Gastrocnemius medialis (tissue), 4 donors: ENCODE measurements at regions not wholly inside any gene's neighbourhood (a gene's known extent, or its start where the extent isn't known, plus 50 kb on each side); places are given as distances from the start of the nearest gene placed in this dataset.
"Not testable (repeated sequence)": the region's sequence is repeated elsewhere in the genome, so short reads cannot be mapped to it uniquely, and the experiment has no call there.

Source experiments
- CTCF ChIP-seq, 5 experiments: fragments of 450-650 bp in 3 of 5; fragments of 200-600 bp in 2 of 5; sonication (generic) in 2 of 5; IDR thresholded peaks in 4 of 5; conservative IDR thresholded peaks in 1 of 5; 1 replicate in 4 of 5; 2 replicates in 1 of 5; pipeline ENCODE4 v1.5.1; 2016 to 2019; ENCODE audit warnings: antibody characterized with exemption in 5 of 5, mild to moderate bottlenecking in 3 of 5, moderate library complexity in 3 of 5
- POLR2A ChIP-seq, 2 donors: fragments of 450-650 bp; IDR thresholded peaks; one replicate each; pipeline ENCODE4 v1.6.1; 2017; ENCODE audit warnings: antibody characterized with exemption in 2 of 2, mild to moderate bottlenecking in 2 of 2, moderate library complexity in 2 of 2

- not testable (repeated sequence) for TF ChIP-seq CTCF (IDR thresholded peaks at IDR 0.05 in 4 of 5, conservative IDR thresholded peaks at IDR 0.05 in 1 of 5); POLR2A (IDR thresholded peaks at IDR 0.05)
These were observed 881.1 kb upstream of the DEFB115 start for GRCh38 chr20:30376430-30376766.
